ENCODE measurements at regions not wholly inside any gene's neighbourhood (a gene's known extent, or its start where the extent isn't known, plus 50 kb on each side); places are given as distances from the start of the nearest gene placed in this dataset.

GRCh38 chr5:62155988-62156387, 150.0 kb upstream of the KIF2A start:
- intact Hi-C loops (cut with DNase I): no loop called here
- peaks cover 0 to 8% (median 3%) of the 10 kb centered on the region in 4 donors for H3K9me3 ChIP-seq
- H3K36me3 ChIP-seq: no peaks in the 10 kb centered on the region
- WGBS, 2 donors: 14 to 66% methylated on average over 3 of the region's 3 CpGs
- no peak for TF ChIP-seq CTCF (IDR thresholded peaks at IDR 0.05)
- TF ChIP-seq EP300 (IDR thresholded peaks at IDR 0.05): no peak
- no peak for TF ChIP-seq POLR2A (IDR thresholded peaks at IDR 0.05)
- no peak for TF ChIP-seq POLR2AphosphoS5 (IDR thresholded peaks at IDR 0.05)
- DNase-seq: no peak
- no peaks in the 10 kb centered on the region for H3K4me1 ChIP-seq
- H3K27me3 ChIP-seq: no peaks in the 10 kb centered on the region
- no peak overlapping the region for H3K4me3 ChIP-seq
- H3K27ac ChIP-seq: no peak overlapping the region

GRCh38 chr5:62167561-62168057, 138.4 kb upstream of the KIF2A start:
- intact Hi-C loops (cut with DNase I): no loop called here
- no peak for TF ChIP-seq EP300 (IDR thresholded peaks at IDR 0.05)
- Histone ChIP-seq H3K27ac (no peak overlapping the region), H3K4me3 (no peak overlapping the region), H3K4me1 (no peaks in the 10 kb centered on the region), H3K9me3 (no peaks in the 10 kb centered on the region), H3K27me3 (no peaks in the 10 kb centered on the region), H3K36me3 (no peaks in the 10 kb centered on the region)
- DNase-seq: no peak
- WGBS, 2 donors: 69 to 73% methylated on average over 3 of the region's 3 CpGs

- no peaks in the 10 kb centered on the region for H3K36me3 ChIP-seq
- H3K9me3 ChIP-seq: no peaks in the 10 kb centered on the region
- no peaks in the 10 kb centered on the region for H3K4me1 ChIP-seq
- 60 to 76% methylated on average over 7 of the region's 7 CpGs for WGBS, 2 donors
- no peak for TF ChIP-seq CTCF (IDR thresholded peaks at IDR 0.05)
- TF ChIP-seq POLR2A (IDR thresholded peaks at IDR 0.05): no peak
- no peak for TF ChIP-seq EP300 (IDR thresholded peaks at IDR 0.05)
- no peak for TF ChIP-seq POLR2AphosphoS5 (IDR thresholded peaks at IDR 0.05)
- no peak overlapping the region for H3K27ac ChIP-seq
- H3K27me3 ChIP-seq: no peaks in the 10 kb centered on the region
- intact Hi-C loops (cut with DNase I): no loop called here
- no peak overlapping the region for H3K4me3 ChIP-seq
- no peak for DNase-seq
Measured at GRCh38 chr5:62168506-62169281, 137.3 kb upstream of the KIF2A start.

GRCh38 chr5:62178258-62178657, 127.7 kb upstream of the KIF2A start:
- Histone ChIP-seq H3K4me3 (no peak overlapping the region), H3K36me3 (no peaks in the 10 kb centered on the region), H3K27me3 (no peaks in the 10 kb centered on the region), H3K4me1 (no peaks in the 10 kb centered on the region), H3K27ac (no peak overlapping the region), H3K9me3 (no peaks in the 10 kb centered on the region)
- intact Hi-C loops (cut with DNase I): no loop called here
- 76 to 87% methylated on average over 5 of the region's 5 CpGs for WGBS, 2 donors
- no peak for DNase-seq
- TF ChIP-seq POLR2A (IDR thresholded peaks at IDR 0.05): no peak

GRCh38 chr5:62182802-62183201, 123.2 kb upstream of the KIF2A start:
- H3K36me3 ChIP-seq: no peaks in the 10 kb centered on the region
- TF ChIP-seq CTCF (IDR thresholded peaks at IDR 0.05) (no peak), POLR2AphosphoS5 (IDR thresholded peaks at IDR 0.05) (no peak)
- no peaks in the 10 kb centered on the region for H3K27me3 ChIP-seq
- 76 to 79% methylated on average over 1 of the region's 1 CpG for WGBS, 2 donors
- intact Hi-C loops (cut with DNase I): no loop called here
- DNase-seq: no peak
- H3K9me3 ChIP-seq: no peaks in the 10 kb centered on the region
- no peak overlapping the region for H3K27ac ChIP-seq
- no peaks in the 10 kb centered on the region for H3K4me1 ChIP-seq
- no peak overlapping the region for H3K4me3 ChIP-seq

- Histone ChIP-seq H3K4me3 (no peak overlapping the region), H3K27ac (no peak overlapping the region), H3K9me3 (no peaks in the 10 kb centered on the region), H3K36me3 (no peaks in the 10 kb centered on the region), H3K4me1 (no peaks in the 10 kb centered on the region), H3K27me3 (no peaks in the 10 kb centered on the region)
- DNase-seq: no peak
- TF ChIP-seq EP300 (IDR thresholded peaks at IDR 0.05) (no peak), POLR2A (IDR thresholded peaks at IDR 0.05) (no peak), POLR2AphosphoS5 (IDR thresholded peaks at IDR 0.05) (no peak), CTCF (IDR thresholded peaks at IDR 0.05) (no peak)
- intact Hi-C loops (cut with DNase I): no loop called here
- WGBS, 2 donors: 94 to 97% methylated on average over 1 of the region's 1 CpG
Measured at GRCh38 chr5:62183727-62184126, 122.3 kb upstream of the KIF2A start.

All from sigmoid colon (tissue), 6 donors.